ENCODE measurements at regions not wholly inside any gene's neighbourhood (a gene's known extent, or its start where the extent isn't known, plus 50 kb on each side); places are given as distances from the start of the nearest gene placed in this dataset.

GRCh38 chr2:217363470-217363869 is 503.6 kb upstream of the TNP1 start:
- TF ChIP-seq CTCF (IDR thresholded peaks at IDR 0.05): no peak
- TF ChIP-seq, protein P1, sequence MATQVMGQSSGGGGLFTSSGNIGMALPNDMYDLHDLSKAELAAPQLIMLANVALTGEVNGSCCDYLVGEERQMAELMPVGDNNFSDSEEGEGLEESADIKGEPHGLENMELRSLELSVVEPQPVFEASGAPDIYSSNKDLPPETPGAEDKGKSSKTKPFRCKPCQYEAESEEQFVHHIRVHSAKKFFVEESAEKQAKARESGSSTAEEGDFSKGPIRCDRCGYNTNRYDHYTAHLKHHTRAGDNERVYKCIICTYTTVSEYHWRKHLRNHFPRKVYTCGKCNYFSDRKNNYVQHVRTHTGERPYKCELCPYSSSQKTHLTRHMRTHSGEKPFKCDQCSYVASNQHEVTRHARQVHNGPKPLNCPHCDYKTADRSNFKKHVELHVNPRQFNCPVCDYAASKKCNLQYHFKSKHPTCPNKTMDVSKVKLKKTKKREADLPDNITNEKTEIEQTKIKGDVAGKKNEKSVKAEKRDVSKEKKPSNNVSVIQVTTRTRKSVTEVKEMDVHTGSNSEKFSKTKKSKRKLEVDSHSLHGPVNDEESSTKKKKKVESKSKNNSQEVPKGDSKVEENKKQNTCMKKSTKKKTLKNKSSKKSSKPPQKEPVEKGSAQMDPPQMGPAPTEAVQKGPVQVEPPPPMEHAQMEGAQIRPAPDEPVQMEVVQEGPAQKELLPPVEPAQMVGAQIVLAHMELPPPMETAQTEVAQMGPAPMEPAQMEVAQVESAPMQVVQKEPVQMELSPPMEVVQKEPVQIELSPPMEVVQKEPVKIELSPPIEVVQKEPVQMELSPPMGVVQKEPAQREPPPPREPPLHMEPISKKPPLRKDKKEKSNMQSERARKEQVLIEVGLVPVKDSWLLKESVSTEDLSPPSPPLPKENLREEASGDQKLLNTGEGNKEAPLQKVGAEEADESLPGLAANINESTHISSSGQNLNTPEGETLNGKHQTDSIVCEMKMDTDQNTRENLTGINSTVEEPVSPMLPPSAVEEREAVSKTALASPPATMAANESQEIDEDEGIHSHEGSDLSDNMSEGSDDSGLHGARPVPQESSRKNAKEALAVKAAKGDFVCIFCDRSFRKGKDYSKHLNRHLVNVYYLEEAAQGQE (IDR thresholded peaks at IDR 0.05; ENCODE audit: low read depth, low read length): no peak
- no peak for TF ChIP-seq POLR2AphosphoS5 (IDR thresholded peaks at IDR 0.05; ENCODE audit: low read depth, low read length)
- TF ChIP-seq RAD21 (IDR thresholded peaks at IDR 0.05; ENCODE audit: low read length): no peak
- no peak for TF ChIP-seq SMC3 (IDR thresholded peaks at IDR 0.05; ENCODE audit: low read depth, low read length)
- TF ChIP-seq, protein P2, sequence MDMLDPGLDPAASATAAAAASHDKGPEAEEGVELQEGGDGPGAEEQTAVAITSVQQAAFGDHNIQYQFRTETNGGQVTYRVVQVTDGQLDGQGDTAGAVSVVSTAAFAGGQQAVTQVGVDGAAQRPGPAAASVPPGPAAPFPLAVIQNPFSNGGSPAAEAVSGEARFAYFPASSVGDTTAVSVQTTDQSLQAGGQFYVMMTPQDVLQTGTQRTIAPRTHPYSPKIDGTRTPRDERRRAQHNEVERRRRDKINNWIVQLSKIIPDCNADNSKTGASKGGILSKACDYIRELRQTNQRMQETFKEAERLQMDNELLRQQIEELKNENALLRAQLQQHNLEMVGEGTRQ (IDR thresholded peaks at IDR 0.05; ENCODE audit: borderline replicate concordance, low read depth, low read length): no peak
- TF ChIP-seq GABPA (IDR thresholded peaks at IDR 0.05; ENCODE audit: low read depth): no peak
- TF ChIP-seq ZBTB33 (IDR thresholded peaks at IDR 0.05; ENCODE audit: borderline replicate concordance, low read depth): no peak
- TF ChIP-seq EP300 (IDR thresholded peaks at IDR 0.05; ENCODE audit: borderline replicate concordance in 1 of 2, low read depth in 1 of 2, low read length in 1 of 2): no peak
